ENCODE measurements at regions not wholly inside any gene's neighbourhood (a gene's known extent, or its start where the extent isn't known, plus 50 kb on each side); places are given as distances from the start of the nearest gene placed in this dataset.

GRCh38 chr4:178784491-178784890 is 1342.3 kb upstream of the AGA start:
- DNase-seq (ENCODE audit: low read depth in 2 of 2): no peak

- DNase-seq (ENCODE audit: low read depth in 2 of 2): no peak
Measured at GRCh38 chr4:178789279-178789678, 1347.0 kb upstream of the AGA start.

GRCh38 chr4:178799204-178799603 is 1357.0 kb upstream of the AGA start:
- DNase-seq (ENCODE audit: low read depth in 2 of 2): no peak

DNA sequence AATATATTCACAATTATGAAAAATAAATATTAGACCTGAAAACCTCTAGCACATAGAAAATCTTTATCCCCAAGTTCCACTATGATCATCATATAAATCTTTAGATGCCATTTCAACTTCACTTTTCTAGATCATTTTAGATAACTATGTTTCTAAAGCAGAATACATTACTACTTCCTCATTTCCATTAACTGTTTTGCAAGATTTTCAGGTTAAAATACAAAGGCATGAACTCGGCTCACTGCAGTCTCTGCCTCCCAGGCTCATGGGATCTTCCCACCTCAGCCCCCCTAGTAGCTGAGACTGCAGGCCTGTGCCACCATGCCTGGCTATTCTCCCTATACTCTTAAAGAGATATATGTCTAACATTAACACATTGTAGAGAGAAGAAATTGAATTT is 1365.9 kb upstream of the AGA start:
- DNase-seq (ENCODE audit: low read depth in 2 of 2): no peak

DNA sequence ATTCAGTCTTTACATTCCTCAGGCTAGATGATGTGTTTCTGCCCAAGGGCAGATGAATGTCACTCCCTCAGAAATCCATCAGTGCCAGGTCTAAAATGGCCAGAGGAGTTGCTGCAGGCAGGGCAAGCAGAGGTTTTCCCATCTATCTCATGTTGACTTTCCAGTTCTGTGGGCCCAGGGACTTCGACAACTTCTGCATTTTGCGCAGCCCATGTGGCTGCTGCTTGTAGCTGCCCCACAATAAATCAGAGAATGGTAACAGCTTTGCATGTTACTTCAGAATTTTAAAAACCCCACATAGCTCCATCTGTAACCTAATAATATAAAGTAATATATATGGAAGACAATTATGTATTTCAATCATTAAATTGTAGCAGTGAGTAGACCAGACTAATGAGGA is 1367.7 kb upstream of the AGA start:
- no peak for DNase-seq (ENCODE audit: low read depth in 2 of 2)

- DNase-seq (ENCODE audit: low read depth in 2 of 2): no peak
Measured at GRCh38 chr4:178811356-178811755, 1369.1 kb upstream of the AGA start.

DNA sequence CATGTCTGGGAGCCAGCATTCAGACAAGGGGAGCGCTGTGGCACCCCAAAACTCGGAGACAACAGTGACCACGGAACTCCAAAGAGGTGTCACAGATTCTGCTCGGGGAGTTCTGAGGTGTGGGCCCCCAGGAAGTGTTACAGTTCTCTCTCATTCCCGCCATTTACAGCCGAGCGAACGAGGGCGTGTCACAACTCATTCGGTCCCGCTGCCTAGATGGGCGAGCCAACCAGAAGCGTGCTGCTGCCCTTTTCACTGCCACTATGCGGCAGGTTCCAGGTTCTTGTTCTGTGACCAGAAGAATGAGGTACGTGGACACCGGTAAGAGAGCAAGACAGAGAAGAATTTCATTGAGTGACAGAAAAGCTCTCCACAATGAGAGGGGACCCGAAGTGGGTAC is 1370.6 kb upstream of the AGA start:
- DNase-seq (ENCODE audit: low read depth in 2 of 2): no peak

- DNase-seq (ENCODE audit: low read depth in 2 of 2): no peak
Measured at GRCh38 chr4:178814908-178815307, 1372.7 kb upstream of the AGA start.

- DNase-seq (ENCODE audit: low read depth in 2 of 2): no peak
Measured at GRCh38 chr4:178823673-178824295, 1381.5 kb upstream of the AGA start.

- DNase-seq (ENCODE audit: low read depth in 2 of 2): no peak
Measured at GRCh38 chr4:178836865-178837264, 1394.6 kb upstream of the AGA start.

DNA sequence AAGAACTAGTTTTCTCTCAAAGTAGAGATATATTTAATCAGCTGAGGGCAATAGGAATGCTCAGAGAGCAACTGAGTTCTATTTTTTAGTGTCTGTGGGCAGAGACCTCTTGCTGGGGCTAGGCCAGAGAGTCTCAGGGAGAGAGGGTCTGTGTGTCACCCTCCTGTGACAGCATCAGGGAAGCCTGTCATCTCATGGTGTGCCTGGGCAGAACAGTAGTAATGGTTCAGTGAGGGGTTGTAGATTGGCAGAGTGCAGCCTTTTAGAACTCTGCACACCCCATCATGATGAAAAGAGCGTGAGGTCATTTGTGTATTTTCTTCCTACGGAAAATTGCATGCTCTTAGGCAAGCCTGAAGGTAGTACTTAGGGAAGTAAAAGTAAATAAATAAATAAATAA is 1396.5 kb upstream of the AGA start:
- DNase-seq (ENCODE audit: low read depth in 2 of 2): no peak

GRCh38 chr4:178856139-178856800 is 1414.0 kb upstream of the AGA start:
- no peak for DNase-seq (ENCODE audit: low read depth in 2 of 2)

- no peak for DNase-seq (ENCODE audit: low read depth in 2 of 2)
Measured at GRCh38 chr4:178871476-178871875, 1429.2 kb upstream of the AGA start.

GRCh38 chr4:178881937-178882336 is 1439.7 kb upstream of the AGA start:
- DNase-seq (ENCODE audit: low read depth in 2 of 2): no peak

DNA sequence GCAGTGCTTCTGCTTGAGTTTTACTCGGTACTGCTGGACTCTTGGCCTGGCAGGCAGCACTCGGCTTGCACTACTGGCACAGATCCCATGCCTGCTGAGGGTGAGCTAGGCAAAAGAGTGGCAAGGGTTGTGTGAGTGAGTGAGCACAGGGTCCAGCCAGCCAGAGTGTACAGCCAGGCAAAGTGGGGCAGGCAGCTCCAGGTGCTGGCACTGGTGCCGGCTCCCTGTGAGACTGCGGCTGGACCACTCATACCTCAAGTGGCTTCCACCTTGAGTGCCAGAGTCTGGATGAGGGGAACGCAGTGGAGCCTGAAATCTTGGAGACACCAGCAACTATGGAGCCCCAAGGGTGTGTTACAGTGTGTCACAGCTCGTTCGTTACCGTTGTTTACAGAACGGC is 1451.9 kb upstream of the AGA start:
- DNase-seq (ENCODE audit: low read depth in 2 of 2): no peak

- no peak for DNase-seq (ENCODE audit: low read depth in 2 of 2)
Measured at GRCh38 chr4:178899084-178899483, 1456.8 kb upstream of the AGA start.

DNA sequence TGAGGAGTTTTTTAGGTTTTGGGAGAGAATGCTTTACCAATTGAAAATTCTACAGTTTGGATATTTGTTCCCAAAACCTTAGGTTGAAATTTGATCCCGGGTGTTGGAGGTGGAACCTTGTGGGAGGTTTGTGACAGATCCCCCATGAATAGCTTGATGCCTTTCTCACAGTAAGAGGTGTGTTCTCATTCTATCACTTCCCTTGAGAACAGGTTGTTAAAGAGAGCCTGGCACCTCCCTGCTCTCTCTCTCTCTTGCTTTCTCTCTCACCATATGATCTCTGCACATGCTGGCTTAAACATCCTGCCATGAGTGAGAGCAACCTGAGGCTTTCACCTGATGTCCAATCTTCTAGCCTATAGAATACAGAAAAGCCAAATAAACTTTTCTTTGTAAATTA is 1475.5 kb upstream of the AGA start:
- no peak for DNase-seq (ENCODE audit: low read depth in 2 of 2)

DNA sequence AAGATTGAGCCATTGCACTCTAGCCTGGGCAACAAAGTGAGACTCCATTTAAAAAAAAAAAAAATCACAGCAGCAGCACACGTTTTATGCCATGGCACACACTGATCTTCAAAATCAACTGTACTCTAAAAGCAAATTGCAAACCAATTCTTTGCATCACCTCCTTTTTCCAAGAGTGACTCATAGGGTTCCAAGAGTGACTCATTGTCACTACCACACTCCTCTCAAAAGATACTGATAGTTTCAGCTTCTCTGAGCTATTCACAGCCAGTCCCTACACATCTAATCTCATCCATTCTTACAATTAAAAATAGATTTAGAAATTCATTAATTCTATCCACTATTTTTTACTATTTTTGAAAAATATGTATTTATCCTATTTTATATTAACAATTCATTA is 1494.9 kb upstream of the AGA start:
- DNase-seq (ENCODE audit: low read depth in 2 of 2): no peak

- DNase-seq (ENCODE audit: low read depth in 2 of 2): no peak
Measured at GRCh38 chr4:178941975-178942374, 1499.7 kb upstream of the AGA start.

- no peak for DNase-seq (ENCODE audit: low read depth in 2 of 2)
Measured at GRCh38 chr4:178953447-178954120, 1511.3 kb upstream of the AGA start.

GRCh38 chr4:178955614-178956013 is 1513.4 kb upstream of the AGA start:
- no peak for DNase-seq (ENCODE audit: low read depth in 2 of 2)

DNA sequence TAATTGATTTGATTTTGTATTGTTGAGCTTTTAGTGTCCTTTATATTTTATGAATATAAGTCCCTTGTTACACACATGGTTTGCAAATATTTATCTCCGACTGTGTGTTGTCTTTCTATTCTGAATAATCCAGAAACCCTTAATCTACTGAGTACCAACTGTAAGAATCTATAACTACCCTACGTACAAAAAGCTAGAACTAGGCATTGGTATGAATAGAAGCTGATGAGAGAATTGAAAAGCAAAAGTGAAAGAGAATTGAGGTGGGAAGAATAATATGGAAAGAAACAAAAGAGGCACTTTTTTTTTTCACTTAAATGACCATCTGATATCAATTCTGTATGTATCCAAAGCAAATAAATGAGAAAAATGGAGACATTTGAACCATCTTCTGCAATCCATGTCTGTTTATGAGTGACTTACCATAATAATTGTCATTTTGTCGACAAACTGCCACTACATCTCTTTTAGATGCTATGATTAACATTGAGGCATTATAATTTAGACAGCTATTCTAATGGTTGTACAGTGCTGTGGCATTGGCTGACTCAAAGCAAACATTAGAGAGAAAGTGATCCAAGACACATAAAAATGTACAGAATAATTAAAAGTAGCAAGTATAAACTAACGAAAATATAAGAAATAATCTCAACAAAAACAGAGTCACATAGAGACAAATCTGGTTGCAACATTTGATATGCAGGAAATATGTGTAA is 1516.6 kb upstream of the AGA start:
- no peak for DNase-seq (ENCODE audit: low read depth in 2 of 2)
